MCF 10A (cell line): ENCODE measurements at regions not wholly inside any gene's neighbourhood (a gene's known extent, or its start where the extent isn't known, plus 50 kb on each side); places are given as distances from the start of the nearest gene placed in this dataset.
A peak's percentile ranks its signal among the peaks of the same experiment; 100 is the strongest.

Experiments
- BruUV-seq: library from RNA; stranded (reverse); fragments of 400-500 nt; replicated peaks from 2 replicates; lab custom pipeline; 2021; lab: Mats Ljungman, UMichigan
- CTCF ChIA-PET: fragments of 300-600 bp; sonication (Branson Sonifier 250); formaldehyde crosslinking; extraction: SDS; loops from one replicate; lab custom pipeline; 2021; ENCODE audit warnings: antibody characterized with exemption, inconsistent platforms; lab: Yijun Ruan, JAX
- POLR2A ChIA-PET: fragments of 300-600, 350-650 bp; sonication (Branson Sonifier 250); formaldehyde crosslinking; extraction: SDS; loops from one replicate; lab custom pipeline; 2020; ENCODE audit warnings: antibody characterized with exemption, inconsistent platforms; lab: Yijun Ruan, JAX
- DNase-seq: peaks from one replicate; pipeline ENCODE4 v3.0.0-alpha.2; 2018; ENCODE audit not compliant: unreplicated experiment
- H3K27ac Mint-ChIP-seq: one replicate; pipeline ENCODE4 v1.8.0; 2022; ENCODE audit warnings: mild to moderate bottlenecking, low read depth, mixed read lengths; ENCODE audit not compliant: unreplicated experiment
- H3K27me3 Mint-ChIP-seq: one replicate; pipeline ENCODE4 v1.8.0; 2022; ENCODE audit warnings: mixed read lengths; ENCODE audit not compliant: insufficient read depth, unreplicated experiment
- H3K36me3 Mint-ChIP-seq: one replicate; pipeline ENCODE4 v1.8.0; 2022; ENCODE audit warnings: mild to moderate bottlenecking, moderate library complexity, mixed read lengths; ENCODE audit not compliant: insufficient read depth, unreplicated experiment
- H3K4me1 Mint-ChIP-seq: one replicate; pipeline ENCODE4 v1.8.0; 2022; ENCODE audit warnings: mixed read lengths; ENCODE audit not compliant: insufficient read depth, unreplicated experiment
- H3K4me3 Mint-ChIP-seq: one replicate; pipeline ENCODE4 v1.8.0; 2022; ENCODE audit warnings: mild to moderate bottlenecking, moderate library complexity, mixed read lengths; ENCODE audit not compliant: unreplicated experiment
- H3K9me3 Mint-ChIP-seq: one replicate; pipeline ENCODE4 v1.8.0; 2022; ENCODE audit warnings: mixed read lengths; ENCODE audit not compliant: unreplicated experiment
- intact Hi-C: fragments of 100-400 bp; cut with micrococcal nuclease; formaldehyde crosslinking; loops from 2 replicates; pipeline ENCODE4 v1.14.1; 2022
- TF ChIP-seq, protein P1 (sequence below): fragments of 200-600 bp; IDR thresholded peaks from one replicate; pipeline ENCODE4 v1.8.0; 2022; ENCODE audit warnings: antibody characterized with exemption, mild to moderate bottlenecking; ENCODE audit not compliant: unreplicated experiment

DNA sequence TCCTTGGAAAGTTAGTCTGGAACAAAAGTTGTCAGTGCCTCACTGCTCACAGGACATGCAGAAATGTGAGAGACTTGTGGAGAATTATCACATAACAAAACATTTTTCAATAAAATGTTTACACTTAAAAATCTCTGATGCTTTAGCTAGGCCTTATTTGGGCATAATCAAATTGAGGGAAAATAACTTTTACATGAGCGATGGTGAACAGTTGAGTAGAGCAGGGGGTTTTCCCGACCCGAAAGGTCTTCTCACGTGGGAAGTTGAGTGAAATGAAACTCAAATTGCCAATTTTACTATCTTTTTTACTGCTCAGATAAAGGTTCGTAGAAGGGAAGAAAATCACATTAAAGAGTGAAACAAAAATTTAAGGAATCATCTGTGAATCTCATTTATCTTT lies 465.6 kb downstream of the MTX2 start:
- Mint-ChIP-seq H3K27me3 (peaks cover 16% of the 10 kb centered on the region), H3K27ac (no peak overlapping the region), H3K4me1 (peaks cover 5% of the 10 kb centered on the region), H3K4me3 (no peak overlapping the region), H3K36me3 (no peaks in the 10 kb centered on the region), H3K9me3 (no peaks in the 10 kb centered on the region)
- POLR2A ChIA-PET = no interaction called here
- DNase-seq = no peak
- TF ChIP-seq, protein P1, sequence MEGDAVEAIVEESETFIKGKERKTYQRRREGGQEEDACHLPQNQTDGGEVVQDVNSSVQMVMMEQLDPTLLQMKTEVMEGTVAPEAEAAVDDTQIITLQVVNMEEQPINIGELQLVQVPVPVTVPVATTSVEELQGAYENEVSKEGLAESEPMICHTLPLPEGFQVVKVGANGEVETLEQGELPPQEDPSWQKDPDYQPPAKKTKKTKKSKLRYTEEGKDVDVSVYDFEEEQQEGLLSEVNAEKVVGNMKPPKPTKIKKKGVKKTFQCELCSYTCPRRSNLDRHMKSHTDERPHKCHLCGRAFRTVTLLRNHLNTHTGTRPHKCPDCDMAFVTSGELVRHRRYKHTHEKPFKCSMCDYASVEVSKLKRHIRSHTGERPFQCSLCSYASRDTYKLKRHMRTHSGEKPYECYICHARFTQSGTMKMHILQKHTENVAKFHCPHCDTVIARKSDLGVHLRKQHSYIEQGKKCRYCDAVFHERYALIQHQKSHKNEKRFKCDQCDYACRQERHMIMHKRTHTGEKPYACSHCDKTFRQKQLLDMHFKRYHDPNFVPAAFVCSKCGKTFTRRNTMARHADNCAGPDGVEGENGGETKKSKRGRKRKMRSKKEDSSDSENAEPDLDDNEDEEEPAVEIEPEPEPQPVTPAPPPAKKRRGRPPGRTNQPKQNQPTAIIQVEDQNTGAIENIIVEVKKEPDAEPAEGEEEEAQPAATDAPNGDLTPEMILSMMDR = no peak
- BruUV-seq = no TSS peak
- CTCF ChIA-PET = interaction anchor here (0.9 kb wide), 1 partner anchor 180 kb away, joined by 3 read pairs; no protein-coding TSS in a partner anchor
- intact Hi-C loops = no loop called here

- CTCF ChIA-PET = no interaction called here
- H3K27me3 Mint-ChIP-seq = peaks cover 27% of the 10 kb centered on the region
- H3K4me1 Mint-ChIP-seq = no peaks in the 10 kb centered on the region
- H3K4me3 Mint-ChIP-seq = no peak overlapping the region
- H3K9me3 Mint-ChIP-seq = no peaks in the 10 kb centered on the region
- intact Hi-C loops = no loop called here
- H3K36me3 Mint-ChIP-seq = no peaks in the 10 kb centered on the region
- BruUV-seq = no TSS peak
- TF ChIP-seq, protein P1 = no peak
- POLR2A ChIA-PET = no interaction called here
- peak; percentile 9 for DNase-seq
- H3K27ac Mint-ChIP-seq = no peak overlapping the region
Measured at GRCh38 chr2:176742271-176742670, 470.3 kb upstream of the HNRNPA3 start.

- H3K27ac Mint-ChIP-seq = no peak overlapping the region
- POLR2A ChIA-PET = interaction anchor here (0.6 kb wide), 1 partner anchor 644 kb away, joined by 4 read pairs; no protein-coding TSS in a partner anchor
- no peak overlapping the region for H3K4me3 Mint-ChIP-seq
- TF ChIP-seq, protein P1 = no peak
- CTCF ChIA-PET = interaction anchor here (0.5 to 0.9 kb wide), 3 partner anchors 19 to 617 kb away, joined by 3 to 4 read pairs (median 3); no protein-coding TSS in a partner anchor
- H3K4me1 Mint-ChIP-seq = no peaks in the 10 kb centered on the region
- no TSS peak for BruUV-seq
- peaks cover 16% of the 10 kb centered on the region for H3K27me3 Mint-ChIP-seq
- no peak for DNase-seq
- no peaks in the 10 kb centered on the region for H3K36me3 Mint-ChIP-seq
- intact Hi-C loops = loop anchor here (1.0 kb wide), 1 partner anchor 19 kb away; no protein-coding TSS in a partner anchor
- no peaks in the 10 kb centered on the region for H3K9me3 Mint-ChIP-seq
Measured at GRCh38 chr2:176743671-176744070, 468.9 kb upstream of the HNRNPA3 start.

DNA sequence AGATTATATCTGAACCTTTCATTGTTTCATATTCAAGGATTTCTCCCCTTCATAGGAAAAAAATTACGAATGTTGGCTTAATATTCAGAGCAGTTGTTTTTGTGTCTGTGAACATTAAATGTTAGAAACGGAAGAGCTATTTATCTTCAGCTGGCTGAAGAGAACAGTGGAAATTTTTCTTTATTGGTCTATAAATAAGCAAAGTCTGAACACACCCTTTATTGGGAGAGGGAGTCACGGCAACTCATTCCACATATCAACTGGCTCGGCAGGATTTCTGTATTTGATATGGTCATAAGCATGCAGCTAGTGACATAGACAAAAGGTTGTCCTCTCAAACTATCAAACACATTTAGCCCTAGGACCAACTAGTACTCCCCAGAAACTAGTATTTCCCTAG lies 468.4 kb upstream of the HNRNPA3 start:
- peaks cover 11% of the 10 kb centered on the region for H3K27me3 Mint-ChIP-seq
- H3K4me1 Mint-ChIP-seq = no peaks in the 10 kb centered on the region

More for the DNA sequence above, 468.4 kb upstream of the HNRNPA3 start:
- BruUV-seq = no TSS peak
- no peak overlapping the region for H3K4me3 Mint-ChIP-seq
- TF ChIP-seq, protein P1 = no peak
- ChIA-PET CTCF (interaction anchor here (0.6 to 0.9 kb wide), 2 partner anchors 19 to 404 kb away, joined by 3 to 4 read pairs; no protein-coding TSS in a partner anchor), POLR2A (interaction anchor here (0.6 kb wide), 1 partner anchor 14 kb away, joined by 3 read pairs; no protein-coding TSS in a partner anchor)
- no peaks in the 10 kb centered on the region for H3K9me3 Mint-ChIP-seq
- DNase-seq = no peak
- no peak overlapping the region for H3K27ac Mint-ChIP-seq
- intact Hi-C loops = loop anchor here (1.0 kb wide), 1 partner anchor 20 kb away; no protein-coding TSS in a partner anchor
- H3K36me3 Mint-ChIP-seq = no peaks in the 10 kb centered on the region
